ENCODE measurements at regions not wholly inside any gene's neighbourhood (a gene's known extent, or its start where the extent isn't known, plus 50 kb on each side); places are given as distances from the start of the nearest gene placed in this dataset.
"Not testable (repeated sequence)": the region's sequence is repeated elsewhere in the genome, so short reads cannot be mapped to it uniquely, and the experiment has no call there.

DNA sequence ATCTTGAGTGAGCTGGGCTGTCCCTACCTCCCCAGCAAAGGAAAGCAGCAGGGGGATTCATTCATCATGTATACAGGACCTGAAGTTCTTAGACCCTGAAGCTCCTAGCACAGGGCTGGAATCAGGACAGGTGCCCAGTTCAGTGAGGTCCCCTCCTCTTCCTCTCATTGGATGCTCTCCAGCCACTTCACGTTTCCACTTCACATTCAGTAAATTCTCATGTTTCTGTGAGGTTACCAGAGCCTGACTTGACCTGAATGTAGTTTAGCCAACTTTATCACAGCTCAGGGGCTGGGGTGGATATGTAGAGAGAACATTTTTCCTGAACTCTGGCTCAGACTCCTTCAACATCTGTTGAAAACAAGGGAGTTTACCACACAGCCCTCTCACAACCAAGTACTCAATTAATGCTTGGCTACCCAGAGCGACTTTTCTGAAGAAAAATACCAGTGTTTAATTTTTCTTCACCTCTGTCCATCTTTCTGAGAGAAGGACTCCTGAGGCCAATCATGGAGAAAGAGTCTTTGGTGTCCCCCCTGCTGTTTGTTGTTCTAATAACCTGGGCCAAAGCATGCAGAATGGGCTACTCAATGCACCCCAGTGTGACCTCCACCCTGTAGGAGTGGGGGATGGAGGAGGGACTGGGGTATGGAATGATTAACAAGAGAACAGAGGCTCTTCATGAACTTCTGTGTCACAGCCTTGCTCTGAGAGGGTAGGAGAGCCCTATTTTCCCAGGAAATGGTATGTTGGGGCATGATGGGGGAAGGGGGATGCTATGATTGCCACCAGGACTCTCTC lies 108.3 kb upstream of the FGGY start:
- no peak for DNase-seq

DNA sequence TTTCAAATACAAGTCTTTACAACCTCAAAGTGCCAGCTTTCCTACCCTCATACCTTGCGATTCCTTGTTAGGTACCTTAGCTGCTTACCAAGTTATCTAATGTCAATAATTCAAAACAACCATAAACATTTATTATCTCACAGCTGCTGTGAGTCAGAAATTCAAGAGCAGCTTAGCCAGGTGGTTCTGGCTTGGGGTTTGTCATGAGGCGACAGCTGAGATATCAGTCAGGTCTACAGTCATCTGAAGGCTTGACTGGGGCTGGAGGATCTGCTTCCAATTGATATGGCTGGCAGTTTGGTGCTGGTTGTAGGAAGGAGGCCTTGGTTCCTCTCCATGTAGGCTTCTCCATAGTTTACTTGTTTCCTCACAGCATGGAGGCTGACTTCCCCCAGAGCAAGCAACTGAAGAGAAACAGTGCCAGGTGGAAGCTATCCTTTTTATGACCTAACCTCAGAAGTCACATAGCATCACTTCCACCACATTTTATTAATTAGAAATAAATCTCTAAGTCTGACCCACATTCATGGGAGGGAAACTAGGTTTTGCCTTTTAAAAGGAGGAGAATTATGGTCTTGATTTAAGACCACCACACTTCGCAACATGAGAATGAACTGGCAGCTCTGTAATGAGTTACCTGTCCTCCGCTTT lies 103.3 kb upstream of the FGGY start:
- DNase-seq = no peak

DNA sequence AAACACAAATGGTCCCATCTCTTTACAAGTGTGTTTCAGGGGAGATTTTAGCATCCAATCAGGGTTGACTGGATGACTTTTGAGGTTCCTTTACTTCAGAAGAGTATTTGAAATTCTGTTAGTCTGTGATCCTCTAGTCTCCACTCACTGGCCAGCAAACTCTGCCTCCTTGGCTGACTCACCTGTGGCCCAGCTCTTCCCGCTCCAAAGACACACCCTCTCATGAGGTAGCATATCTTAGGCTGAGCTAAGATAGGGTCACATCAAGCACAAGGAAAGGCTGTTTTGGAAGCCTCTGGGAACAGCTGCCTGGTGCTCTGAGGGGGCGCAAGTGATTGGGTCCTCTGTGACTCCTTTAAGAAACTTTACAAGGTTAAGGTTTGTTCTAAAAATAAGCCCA lies 102.3 kb upstream of the FGGY start:
- no peak for DNase-seq

DNA sequence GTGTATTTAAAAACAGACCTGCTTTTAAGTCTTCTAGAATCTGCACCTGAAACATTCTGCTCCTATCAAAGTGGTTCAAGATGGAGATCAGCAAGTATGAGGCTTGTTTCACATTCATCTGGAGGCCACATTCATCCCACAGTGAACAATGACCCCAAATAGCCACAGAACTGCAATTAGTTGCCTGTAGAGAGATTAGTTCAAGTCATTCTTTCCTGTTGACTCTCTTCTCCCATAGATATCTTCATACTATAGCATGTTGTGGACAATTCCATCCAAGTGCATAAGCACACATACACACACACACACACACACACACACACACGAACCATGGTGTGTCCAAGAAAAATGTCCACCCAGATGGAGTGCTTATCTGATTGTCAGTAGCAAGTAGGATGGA lies 101.7 kb upstream of the FGGY start:
- no peak for DNase-seq

DNA sequence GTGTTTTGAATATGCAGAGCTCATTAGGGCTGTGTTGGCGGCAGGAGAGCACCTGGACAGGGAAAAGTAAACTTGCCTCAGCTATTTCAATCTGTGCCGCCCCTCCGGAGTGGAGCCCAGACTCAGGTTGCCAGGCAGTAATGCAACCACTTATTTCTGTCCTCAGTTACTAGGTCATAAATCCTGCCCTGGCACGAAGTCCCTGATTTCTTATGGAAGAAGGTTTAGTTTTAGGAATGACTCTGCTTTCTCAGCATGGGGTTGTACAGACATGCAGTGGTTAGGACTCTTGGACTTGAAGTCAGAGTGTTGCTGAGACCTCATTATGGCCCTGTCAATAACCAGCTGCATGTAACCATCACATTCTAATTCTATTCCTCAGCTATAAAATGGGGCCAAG lies 98.3 kb upstream of the FGGY start:
- DNase-seq = no peak

DNA sequence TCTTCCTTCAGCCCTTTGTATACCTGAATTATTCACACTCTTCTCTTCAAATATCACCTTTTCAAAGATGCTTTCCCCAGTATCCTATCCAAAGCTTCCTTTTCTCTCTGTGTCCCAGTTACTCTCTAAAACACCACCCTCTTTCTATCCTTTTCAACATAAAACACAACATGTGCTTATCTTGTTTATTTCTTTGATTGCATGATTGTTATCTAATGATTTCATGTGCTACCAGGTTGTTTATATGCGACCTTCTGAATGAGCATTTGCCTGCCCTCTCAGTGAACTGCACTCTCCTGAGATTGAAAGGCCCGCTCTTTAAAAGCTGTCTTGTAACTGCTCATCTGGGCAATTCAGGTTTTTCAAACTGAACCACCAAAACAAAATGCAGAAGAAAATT lies 97.7 kb upstream of the FGGY start:
- DNase-seq = no peak

DNA sequence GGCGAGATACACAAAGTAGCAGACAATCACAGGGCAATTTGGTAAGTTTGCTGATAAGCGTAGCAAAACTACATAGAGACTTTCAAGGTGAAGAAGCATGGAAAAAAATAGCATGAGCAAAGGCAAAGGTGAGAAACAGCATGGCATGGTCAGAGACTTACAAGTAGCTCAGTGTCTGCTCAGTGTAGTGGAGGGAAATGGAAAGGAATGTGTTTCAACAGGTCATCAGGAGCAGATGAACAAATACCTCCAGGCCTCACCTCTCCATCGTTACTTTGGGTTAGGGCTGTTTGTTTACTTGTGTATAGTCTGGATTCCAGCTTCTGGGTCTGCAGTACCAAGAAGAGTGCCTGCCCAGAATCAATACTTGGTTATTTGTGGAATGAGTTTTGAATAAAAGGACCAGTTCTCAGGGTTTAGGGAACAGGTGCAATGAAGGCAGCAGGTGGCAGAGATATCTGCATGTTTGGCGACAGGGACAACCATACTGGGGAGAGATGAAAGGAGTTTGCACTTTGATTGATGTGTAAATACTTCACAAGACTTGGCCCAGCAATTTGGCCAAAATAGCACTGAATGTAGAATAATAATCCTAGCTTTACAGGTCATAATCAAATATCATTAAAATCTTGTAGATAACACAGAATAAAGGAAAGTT lies 97.0 kb upstream of the FGGY start:
- DNase-seq = peak; percentile 51

DNA sequence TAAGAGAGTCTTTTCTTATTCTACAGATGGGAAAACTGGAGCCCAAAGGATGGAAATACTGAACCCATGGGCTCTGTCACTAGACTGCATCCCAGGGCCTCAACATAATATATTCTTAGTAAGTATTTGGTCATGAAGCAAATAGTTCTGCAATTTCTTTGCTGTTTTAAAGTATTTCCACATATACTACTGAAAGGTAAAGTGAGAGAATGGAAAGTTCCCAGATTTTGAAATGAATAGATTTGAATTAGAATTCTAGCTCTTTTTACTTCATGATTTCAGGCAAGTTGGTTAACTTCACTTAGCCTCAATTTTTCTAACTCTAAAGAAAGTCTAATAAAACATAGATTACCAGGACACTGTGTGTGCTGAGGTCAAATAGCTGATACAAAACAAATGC lies 95.6 kb upstream of the FGGY start:
- no peak for DNase-seq

DNA sequence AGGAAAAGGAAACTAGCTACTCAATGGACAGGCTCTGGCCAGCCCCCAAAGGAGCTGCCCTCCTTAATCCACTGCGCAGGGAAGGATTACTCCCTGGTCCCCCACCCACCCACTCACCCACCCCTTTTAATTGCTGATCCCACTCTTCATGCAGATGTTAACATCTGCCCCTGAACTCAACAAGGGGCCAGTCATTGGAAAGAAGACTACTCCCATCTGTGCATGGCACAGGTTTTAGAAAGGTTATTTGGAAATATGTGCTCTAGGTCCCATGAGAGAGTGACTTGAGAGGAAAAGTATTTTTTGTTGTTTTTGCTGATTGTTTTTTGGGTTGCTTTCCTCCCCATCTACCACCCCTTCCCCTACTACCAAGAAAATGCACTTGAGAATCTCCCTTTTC lies 94.4 kb upstream of the FGGY start:
- DNase-seq = no peak

DNA sequence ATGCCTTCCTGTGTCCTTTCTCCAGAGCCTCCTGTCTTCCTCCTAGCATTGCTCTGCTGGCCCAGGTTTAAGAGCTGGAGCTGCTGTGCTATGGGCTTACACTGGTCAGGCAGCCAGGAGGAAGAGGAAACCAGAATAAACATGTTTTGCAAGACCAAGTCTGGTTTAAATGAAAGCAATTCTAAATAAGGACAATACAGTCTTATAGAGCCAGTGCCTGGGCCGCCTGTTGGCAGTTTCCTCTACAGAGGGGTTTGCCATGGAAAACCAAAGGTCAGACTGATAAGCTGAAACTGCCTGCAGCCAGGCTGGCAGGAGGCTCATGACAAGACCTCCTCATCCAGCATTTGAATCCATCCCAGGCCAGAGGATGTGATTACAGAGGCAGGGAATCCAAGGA lies 92.9 kb upstream of the FGGY start:
- no peak for DNase-seq

DNA sequence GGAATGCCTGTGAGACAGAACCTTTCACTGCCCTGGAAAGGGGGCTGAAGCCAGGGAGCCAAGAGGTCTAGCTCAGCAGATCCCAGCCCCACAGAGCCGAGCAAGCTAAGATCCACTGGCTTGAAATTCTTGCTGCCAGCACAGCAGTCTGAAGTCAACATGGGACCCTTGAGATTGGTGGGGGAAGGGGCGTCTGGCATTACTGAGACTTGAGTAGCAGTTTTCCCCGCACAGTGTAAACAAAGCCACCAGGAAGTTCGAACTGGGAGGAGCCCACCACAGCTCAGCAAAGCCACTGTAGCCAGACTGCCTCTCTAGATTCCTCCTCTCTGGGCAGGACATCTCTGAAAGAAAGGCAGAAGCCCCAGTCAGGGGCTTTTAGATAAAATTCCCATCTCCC lies 90.3 kb upstream of the FGGY start:
- not testable (repeated sequence) for DNase-seq

DNA sequence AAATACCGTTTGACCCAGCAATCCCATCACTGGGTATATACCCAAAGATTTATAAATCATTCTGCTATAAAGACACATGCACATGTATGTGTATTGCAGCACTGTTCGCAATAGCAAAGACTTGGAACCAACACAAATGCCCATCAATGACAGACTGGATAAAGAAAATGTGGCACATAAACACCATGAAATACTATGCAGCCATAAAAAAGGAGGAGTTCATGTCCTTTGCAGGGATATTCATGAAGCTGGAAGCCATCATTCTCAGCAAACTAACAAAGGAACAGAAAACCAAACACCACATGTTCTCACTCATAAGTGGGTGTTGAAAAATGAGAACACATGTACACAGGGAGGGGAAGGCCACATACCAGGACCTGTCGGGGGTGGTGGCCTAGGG lies 86.5 kb upstream of the FGGY start:
- not testable (repeated sequence) for DNase-seq

DNA sequence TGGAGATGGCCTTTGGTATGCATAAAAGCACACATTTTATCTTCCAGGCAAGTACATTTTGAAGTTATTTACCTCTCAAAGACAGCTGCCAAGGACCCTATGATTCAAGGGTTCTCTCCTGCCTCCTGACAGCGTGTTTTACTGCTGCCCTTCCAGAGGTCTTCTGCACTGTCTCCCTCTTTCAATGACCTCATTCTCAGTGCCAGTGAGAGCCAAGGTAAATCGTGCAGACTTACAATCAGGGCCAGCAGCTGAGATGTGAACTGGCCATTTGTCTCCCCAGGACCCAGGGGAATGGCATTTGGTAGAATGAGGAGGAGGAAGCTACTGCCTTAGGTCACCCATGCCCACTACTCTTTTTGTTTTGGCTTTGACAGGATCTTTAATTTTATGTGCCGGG lies 84.2 kb upstream of the FGGY start:
- DNase-seq = no peak

DNA sequence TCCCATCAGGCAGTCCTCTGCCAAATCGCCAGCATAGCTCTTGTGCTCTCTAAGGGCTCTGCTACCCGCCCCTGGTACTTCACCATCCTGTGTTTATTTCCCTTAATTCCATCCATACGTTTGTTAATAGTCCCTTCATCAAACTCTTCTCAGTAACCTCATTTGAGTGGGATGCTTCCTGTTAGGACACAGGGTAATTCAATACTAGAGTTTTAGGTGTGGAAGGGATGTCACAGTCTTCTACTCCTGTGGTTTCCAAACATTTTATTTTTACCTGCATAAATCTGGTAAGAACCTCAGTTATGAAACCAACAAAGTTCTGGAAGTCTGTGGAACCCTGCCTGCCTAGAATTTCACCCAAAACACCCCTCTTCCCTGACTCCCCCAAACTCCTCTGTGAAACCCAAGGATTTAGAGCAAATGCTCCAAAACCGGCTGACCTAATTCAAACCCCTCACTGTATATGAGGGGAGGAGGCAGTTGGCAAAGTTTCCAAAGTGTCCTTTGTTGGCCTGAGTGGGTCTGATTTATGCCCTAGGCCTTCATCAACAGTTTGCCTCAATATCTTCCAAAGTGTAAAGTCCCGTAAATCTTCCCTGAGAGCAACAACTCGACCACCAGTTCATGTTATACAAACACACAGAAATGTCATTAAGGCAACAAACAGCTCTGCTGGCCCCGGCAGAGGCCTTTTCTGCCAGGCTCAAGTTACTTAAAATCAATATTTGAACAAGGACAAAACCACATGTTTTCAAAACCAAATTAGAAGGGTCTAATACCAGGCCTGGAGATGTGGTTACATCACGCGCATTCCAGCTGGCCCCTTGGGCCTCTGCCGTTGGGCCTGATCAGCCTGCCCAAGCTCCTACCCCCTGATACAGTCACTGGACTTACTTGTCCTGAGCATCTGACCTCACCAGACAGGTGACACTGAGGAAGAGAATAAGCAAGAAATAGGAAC lies 82.4 kb upstream of the FGGY start:
- peak; percentile 80 for DNase-seq

DNA sequence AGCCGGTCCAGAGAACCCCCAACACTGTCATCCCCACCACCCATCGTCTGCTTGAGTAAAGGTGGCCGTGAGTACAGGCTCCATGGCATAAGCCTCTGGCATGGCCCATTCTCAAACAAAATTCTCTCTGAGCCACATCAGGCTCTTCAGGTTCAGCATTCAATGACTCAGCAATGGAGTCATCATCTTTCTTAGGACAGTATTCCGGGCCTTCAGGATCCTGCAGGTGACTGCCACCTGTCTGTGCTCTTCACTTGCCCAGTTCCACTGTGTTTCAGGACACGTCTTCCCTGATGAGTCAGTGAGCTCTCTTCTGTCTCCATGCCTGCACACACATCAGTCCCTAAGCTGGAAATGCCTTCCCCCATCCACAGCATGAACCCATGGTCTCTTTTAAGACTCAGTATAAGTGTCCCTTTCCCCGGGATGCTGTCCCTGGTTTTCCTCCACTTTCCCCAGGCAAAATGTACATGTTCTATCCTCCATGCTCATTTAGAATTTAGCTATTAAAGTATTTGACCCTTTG lies 81.1 kb upstream of the FGGY start:
- DNase-seq = no peak

DNA sequence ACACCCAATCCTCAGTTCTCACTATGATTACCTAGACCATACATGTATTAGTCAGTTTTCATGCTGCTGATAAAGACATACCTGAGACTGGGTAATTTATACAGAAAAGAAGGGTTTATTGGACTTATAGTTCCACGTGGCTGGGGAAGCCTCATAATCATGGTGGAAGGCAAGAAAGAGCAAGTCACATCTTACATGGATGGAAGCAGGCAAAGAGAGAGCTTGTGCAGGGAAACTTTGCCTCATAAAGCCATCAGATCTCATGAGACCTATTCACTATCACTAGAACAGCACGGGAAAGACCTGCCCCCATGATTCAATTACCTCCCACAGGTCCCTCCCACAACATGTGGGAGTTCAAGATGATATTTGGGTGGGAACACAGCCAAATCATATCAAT lies 79.5 kb upstream of the FGGY start:
- not testable (repeated sequence) for DNase-seq

DNA sequence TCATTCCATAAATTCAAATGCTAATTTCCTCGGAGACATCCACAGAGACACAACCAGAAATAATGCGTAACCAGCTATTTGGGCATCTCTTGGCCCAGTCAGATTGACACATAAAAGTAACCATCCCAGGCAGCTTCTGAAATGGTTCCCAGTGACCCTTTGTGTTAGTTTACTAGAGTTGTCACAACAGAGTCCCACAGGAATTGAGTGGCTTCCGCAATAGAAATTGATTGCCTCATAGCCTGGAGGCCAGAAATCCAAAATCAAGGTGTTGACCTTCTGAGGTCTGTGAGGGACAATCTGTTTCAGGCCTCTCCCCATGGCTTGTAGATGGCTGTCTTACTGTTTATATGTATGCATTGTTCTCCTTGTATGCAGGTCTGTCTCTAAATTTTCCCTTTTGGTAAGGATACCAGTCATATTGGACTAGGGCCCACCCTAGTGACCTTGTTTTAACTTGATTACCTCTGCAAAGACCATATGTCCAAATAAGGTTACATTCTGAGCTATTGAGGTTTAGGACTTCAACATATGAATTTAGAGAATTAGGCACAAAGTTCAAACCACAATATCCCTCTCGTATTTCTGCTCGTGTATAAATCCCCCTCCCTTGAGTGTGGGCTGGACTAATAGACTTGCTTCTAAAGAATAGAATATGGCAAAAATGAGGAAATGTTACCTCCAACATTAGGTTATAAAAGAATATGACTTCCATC lies 78.2 kb upstream of the FGGY start:
- DNase-seq = no peak

DNA sequence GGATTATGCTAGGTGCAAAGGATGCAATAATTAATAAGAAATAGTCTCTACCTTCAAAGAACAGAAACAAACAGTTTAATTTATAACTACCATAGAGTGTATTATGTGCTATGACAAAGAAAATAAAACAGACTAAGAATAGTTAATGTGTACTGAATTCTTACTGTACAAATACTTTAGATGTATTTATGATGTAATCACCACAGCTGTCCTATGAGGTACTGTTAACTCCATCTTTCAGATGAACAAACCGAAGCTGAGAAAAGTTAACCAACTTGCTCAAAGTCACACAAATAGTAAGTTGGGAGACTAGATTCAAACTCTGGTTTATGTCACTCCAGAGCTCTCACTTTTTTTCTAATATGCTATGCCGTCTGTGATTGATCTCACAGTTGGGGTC lies 77.0 kb upstream of the FGGY start:
- no peak for DNase-seq

DNA sequence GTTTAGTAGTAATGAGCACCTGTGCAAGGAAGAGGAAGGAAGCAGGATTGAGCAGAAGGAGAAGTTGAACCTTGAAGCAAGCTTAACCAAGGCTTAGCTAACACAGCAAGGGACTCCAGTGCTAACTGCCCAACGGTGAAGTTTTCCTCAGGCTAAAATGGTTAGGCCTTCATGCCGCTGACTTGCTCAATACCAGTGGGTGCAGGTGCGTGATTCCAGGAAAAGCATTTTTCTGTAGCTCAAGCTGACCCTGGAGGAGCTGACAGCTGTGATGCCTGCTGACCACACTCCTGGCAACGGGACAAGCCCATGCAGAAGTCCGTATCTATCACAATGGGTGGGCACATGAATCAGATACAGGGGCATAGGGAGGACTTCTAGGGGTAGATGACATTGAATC lies 76.5 kb upstream of the FGGY start:
- no peak for DNase-seq

DNA sequence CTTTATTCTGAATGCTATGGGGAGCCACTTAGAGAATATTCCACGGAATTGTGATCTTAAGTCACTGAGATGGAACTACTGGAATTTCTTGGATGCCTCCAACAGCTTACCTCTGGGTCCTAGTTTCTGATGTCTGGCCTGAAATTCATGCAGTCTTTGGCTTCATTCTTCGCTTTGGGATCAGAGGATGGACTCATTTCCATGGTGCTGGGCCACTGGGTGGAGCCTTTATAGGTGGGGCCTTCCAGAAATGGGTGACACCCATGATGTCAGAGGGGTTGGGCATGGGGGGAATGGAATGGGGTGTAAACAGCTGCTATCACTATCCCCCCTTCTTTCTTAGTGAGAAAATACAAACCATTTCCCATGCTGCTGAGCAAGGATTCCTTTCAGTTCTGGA lies 73.7 kb upstream of the FGGY start:
- DNase-seq = no peak

DNA sequence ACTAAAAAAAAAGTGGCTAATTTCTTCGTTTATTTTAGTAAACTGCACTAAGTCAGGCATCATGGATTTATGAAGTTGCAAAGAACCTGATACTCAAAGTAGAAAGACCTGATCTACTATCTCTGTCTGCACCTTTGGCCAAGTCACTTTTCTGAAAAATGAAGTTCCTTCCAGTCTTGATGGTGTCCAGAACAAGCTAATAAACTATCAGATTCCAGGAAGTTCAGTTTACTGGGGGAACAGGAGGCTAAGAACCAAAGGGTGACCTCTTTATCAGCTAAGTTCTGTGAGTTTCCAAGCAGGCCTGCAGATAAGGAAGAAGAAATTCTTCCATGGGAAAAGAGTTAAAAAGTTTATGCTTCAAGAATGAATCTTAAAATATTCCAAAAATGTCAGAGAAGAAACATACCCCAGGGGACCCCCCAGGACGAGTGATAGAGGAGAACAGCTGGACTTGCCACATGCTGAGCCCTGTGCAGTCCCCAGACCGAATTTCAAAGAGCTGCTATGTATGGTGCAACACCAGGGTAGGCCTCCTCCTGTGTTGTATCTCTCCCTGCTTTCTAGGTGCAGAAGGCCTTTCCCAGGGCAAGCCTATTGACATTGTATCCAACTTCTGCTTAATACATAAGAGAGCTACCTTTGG lies 72.8 kb upstream of the FGGY start:
- no peak for DNase-seq
